ENCODE measurements at regions not wholly inside any gene's neighbourhood (a gene's known extent, or its start where the extent isn't known, plus 50 kb on each side); places are given as distances from the start of the nearest gene placed in this dataset.
A peak's percentile ranks its signal among the peaks of the same experiment; 100 is the strongest.

- dilution Hi-C loops (cut with MboI; ENCODE audit: extremely low pct_ligation_motif_present, low sequenced_read_pairs): no loop called here
- DNase-seq (ENCODE audit: low read depth, low spot score) (no peak), FAIRE-seq (no peak)
- no peak overlapping the region for H3K27ac ChIP-seq (ENCODE audit: control insufficient read depth, insufficient read depth, low read length)
- peak in 1 of 3 experiments; percentile 21 for TF ChIP-seq CTCF (optimal IDR thresholded peaks at IDR 0.05 in 1 of 3, IDR thresholded peaks at IDR 0.05 in 1 of 3, conservative IDR thresholded peaks at IDR 0.05 in 1 of 3; ENCODE audit: extremely low read depth in 1 of 3, insufficient read depth in 2 of 3, low read length in 3 of 3)
- no peak for TF ChIP-seq EZH2 (IDR thresholded peaks at IDR 0.05; ENCODE audit: low read length)
- H3K4me2 ChIP-seq (ENCODE audit: control insufficient read depth, extremely low read depth, insufficient read depth, low read depth, low read length): no peak overlapping the region
- no peaks in the 10 kb centered on the region for H3K79me2 ChIP-seq (ENCODE audit: control insufficient read depth, insufficient read depth, low read length)
- H3K4me3 ChIP-seq (ENCODE audit: control insufficient read depth in 2 of 3, extremely low read depth in 1 of 3, insufficient read depth in 2 of 3, low read depth in 1 of 3, low read length in 3 of 3): no peak overlapping the region
- H3K9me3 ChIP-seq (ENCODE audit: control insufficient read depth, low read depth, low read length): no peaks in the 10 kb centered on the region
- H3K36me3 ChIP-seq (ENCODE audit: control insufficient read depth in 2 of 2, extremely low read depth in 1 of 2, insufficient read depth in 2 of 2, low read length in 2 of 2): no peaks in the 10 kb centered on the region
- no peaks in the 10 kb centered on the region for H3K9me1 ChIP-seq (ENCODE audit: control insufficient read depth, extremely low read depth, insufficient read depth, low read length)
- H4K20me1 ChIP-seq (ENCODE audit: control insufficient read depth, extremely low read depth, insufficient read depth, low read length): no peaks in the 10 kb centered on the region
- H3K4me1 ChIP-seq (ENCODE audit: control insufficient read depth, extremely low read depth, insufficient read depth, low read length): no peaks in the 10 kb centered on the region
- no peak overlapping the region for H3K9ac ChIP-seq (ENCODE audit: control insufficient read depth, extremely low read depth, insufficient read depth, low read length)
- no peaks in the 10 kb centered on the region for H3K27me3 ChIP-seq (ENCODE audit: control insufficient read depth, extremely low read depth, insufficient read depth, low read length)
- H2AFZ ChIP-seq (ENCODE audit: control insufficient read depth, low read length): no peak overlapping the region
Measured at GRCh38 chr15:29403772-29404171, 134.2 kb upstream of the NSMCE3 start.

- FAIRE-seq: no peak
Measured at GRCh38 chr15:29401644-29402043, 132.0 kb upstream of the NSMCE3 start.

More at GRCh38 chr15:29401644-29402043, 132.0 kb upstream of the NSMCE3 start:
- DNase-seq (ENCODE audit: low read depth, low spot score): no peak
- TF ChIP-seq CTCF (optimal IDR thresholded peaks at IDR 0.05 in 1 of 3, IDR thresholded peaks at IDR 0.05 in 1 of 3, conservative IDR thresholded peaks at IDR 0.05 in 1 of 3; ENCODE audit: extremely low read depth in 1 of 3, insufficient read depth in 2 of 3, low read length in 3 of 3) (no peak), EZH2 (IDR thresholded peaks at IDR 0.05; ENCODE audit: low read length) (no peak)
- no peaks in the 10 kb centered on the region for H3K9me3 ChIP-seq (ENCODE audit: control insufficient read depth, low read depth, low read length)
- H2AFZ ChIP-seq (ENCODE audit: control insufficient read depth, low read length): no peak overlapping the region
- H3K4me2 ChIP-seq (ENCODE audit: control insufficient read depth, extremely low read depth, insufficient read depth, low read depth, low read length): no peak overlapping the region
- H3K4me3 ChIP-seq (ENCODE audit: control insufficient read depth in 2 of 3, extremely low read depth in 1 of 3, insufficient read depth in 2 of 3, low read depth in 1 of 3, low read length in 3 of 3): no peak overlapping the region
- no peaks in the 10 kb centered on the region for H3K79me2 ChIP-seq (ENCODE audit: control insufficient read depth, insufficient read depth, low read length)
- H3K9ac ChIP-seq (ENCODE audit: control insufficient read depth, extremely low read depth, insufficient read depth, low read length): no peak overlapping the region
- H3K27ac ChIP-seq (ENCODE audit: control insufficient read depth, insufficient read depth, low read length): no peak overlapping the region
- H3K9me1 ChIP-seq (ENCODE audit: control insufficient read depth, extremely low read depth, insufficient read depth, low read length): no peaks in the 10 kb centered on the region
- H4K20me1 ChIP-seq (ENCODE audit: control insufficient read depth, extremely low read depth, insufficient read depth, low read length): no peaks in the 10 kb centered on the region
- H3K36me3 ChIP-seq (ENCODE audit: control insufficient read depth in 2 of 2, extremely low read depth in 1 of 2, insufficient read depth in 2 of 2, low read length in 2 of 2): no peaks in the 10 kb centered on the region
- H3K4me1 ChIP-seq (ENCODE audit: control insufficient read depth, extremely low read depth, insufficient read depth, low read length): no peaks in the 10 kb centered on the region
- dilution Hi-C loops (cut with MboI; ENCODE audit: extremely low pct_ligation_motif_present, low sequenced_read_pairs): no loop called here
- no peaks in the 10 kb centered on the region for H3K27me3 ChIP-seq (ENCODE audit: control insufficient read depth, extremely low read depth, insufficient read depth, low read length)
